Upper lobe of right lung (tissue), 1 donor: ENCODE measurements at regions not wholly inside any gene's neighbourhood (a gene's known extent, or its start where the extent isn't known, plus 50 kb on each side); places are given as distances from the start of the nearest gene placed in this dataset.
A peak's percentile ranks its signal among the peaks of the same experiment; 100 is the strongest.

Experiments used
- ATAC-seq: fragments of 200-7000 bp; cut with Tn5 transposase; one replicate; pipeline ENCODE4 v1.9.1; 2020; ENCODE audit warnings: mild to moderate bottlenecking, moderate library complexity
- DNase-seq: peaks from one replicate; pipeline ENCODE4 v3.0.0-alpha.2; 2020
- H3K27ac ChIP-seq: fragments of 200-600 bp; one replicate; pipeline ENCODE4 v1.8.0; 2022
- H3K27me3 ChIP-seq: fragments of 200-600 bp; one replicate; pipeline ENCODE4 v1.8.0; 2022; ENCODE audit warnings: mild to moderate bottlenecking
- H3K36me3 ChIP-seq: fragments of 200-600 bp; one replicate; pipeline ENCODE4 v1.8.0; 2022
- H3K4me1 ChIP-seq: fragments of 200-600 bp; one replicate; pipeline ENCODE4 v1.8.0; 2022
- H3K4me3 ChIP-seq: fragments of 200-600 bp; one replicate; pipeline ENCODE4 v1.8.0; 2022; ENCODE audit warnings: mild to moderate bottlenecking
- H3K9me3 ChIP-seq: fragments of 200-600 bp; one replicate; pipeline ENCODE4 v1.8.0; 2022
- intact Hi-C: fragments of 100-400 bp; cut with DNase I; formaldehyde crosslinking; loops from one replicate; pipeline ENCODE4 v1.11.0; 2022
- TF ChIP-seq, protein P1 (sequence below): fragments of 200-600 bp; IDR thresholded peaks from one replicate; pipeline ENCODE4 v1.8.0; 2022; ENCODE audit warnings: antibody characterized with exemption
- donor health status: DM: no; HTN: yes; CAD: no; lungs with severe emphysema.

DNA sequence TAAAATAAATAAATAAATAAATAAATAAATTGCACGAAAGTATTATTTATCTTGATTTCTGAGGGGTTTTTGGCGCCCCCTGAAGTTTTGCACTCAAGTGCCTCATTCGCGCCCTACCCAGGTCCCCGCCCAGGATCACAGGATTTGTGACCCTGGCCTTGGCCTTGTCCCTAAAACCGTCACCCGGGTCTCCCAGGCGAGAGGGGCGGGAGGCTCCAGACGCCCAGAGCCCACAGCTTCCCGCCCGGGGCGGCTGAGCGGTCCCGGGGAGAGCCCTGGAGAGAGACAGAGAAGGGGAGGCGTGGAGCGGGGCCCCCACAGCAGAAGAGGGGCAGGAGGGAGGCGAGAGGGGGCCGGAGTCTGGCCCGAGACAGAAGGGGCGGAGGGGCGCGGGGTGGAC lies 91.8 kb upstream of the CASZ1 start:
- DNase-seq: no peak
- H3K4me1 ChIP-seq: no peaks in the 10 kb centered on the region
- H3K27me3 ChIP-seq: peaks cover 63% of the 10 kb centered on the region
- H3K4me3 ChIP-seq: no peak overlapping the region
- no peaks in the 10 kb centered on the region for H3K36me3 ChIP-seq
- H3K9me3 ChIP-seq: no peaks in the 10 kb centered on the region
- TF ChIP-seq, protein P1, sequence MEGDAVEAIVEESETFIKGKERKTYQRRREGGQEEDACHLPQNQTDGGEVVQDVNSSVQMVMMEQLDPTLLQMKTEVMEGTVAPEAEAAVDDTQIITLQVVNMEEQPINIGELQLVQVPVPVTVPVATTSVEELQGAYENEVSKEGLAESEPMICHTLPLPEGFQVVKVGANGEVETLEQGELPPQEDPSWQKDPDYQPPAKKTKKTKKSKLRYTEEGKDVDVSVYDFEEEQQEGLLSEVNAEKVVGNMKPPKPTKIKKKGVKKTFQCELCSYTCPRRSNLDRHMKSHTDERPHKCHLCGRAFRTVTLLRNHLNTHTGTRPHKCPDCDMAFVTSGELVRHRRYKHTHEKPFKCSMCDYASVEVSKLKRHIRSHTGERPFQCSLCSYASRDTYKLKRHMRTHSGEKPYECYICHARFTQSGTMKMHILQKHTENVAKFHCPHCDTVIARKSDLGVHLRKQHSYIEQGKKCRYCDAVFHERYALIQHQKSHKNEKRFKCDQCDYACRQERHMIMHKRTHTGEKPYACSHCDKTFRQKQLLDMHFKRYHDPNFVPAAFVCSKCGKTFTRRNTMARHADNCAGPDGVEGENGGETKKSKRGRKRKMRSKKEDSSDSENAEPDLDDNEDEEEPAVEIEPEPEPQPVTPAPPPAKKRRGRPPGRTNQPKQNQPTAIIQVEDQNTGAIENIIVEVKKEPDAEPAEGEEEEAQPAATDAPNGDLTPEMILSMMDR: no peak
- intact Hi-C loops: no loop called here
- H3K27ac ChIP-seq: no peak overlapping the region
- peak; percentile 9 for ATAC-seq

DNA sequence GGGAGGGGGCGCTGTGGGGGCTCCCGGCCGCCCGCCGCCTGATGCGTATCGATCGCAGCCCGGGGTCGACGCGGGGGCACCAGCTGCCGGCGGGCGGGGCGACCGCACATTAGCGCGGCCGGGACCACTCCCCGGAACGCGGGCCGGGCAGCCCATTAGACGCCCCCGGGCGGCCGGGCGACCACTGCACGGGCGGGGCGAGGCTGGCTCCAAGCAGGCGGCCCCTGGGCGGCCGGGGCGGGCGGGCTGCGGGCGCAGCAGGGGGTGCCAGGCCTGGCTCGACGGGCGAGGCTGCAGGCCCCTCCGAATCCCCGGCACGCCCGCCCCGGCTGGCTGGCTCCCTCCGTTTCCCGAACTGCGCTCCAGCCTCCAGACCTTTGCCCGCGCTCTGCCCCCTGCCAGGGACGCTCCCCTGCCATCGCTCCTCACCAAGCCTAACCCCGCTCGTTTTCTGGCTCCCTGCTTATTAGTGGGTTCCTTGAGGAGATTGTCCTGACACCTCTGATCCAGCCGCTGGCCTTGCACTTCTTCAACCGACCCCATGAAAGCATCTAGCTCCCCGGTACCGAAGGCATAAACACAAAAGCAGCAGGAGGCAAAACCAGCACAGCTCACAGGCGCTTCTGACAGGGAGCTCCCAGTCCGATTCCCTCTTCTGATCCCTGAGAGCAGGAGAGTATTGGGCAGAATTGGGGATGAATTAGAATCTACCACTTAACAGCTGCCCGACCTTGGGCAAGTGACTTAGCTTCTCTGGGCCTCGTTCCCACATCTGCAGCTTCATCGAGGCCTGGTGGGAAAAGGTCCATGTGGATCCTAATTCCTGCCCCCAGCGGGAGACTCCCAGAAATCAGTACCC lies 92.6 kb upstream of the CASZ1 start:
- peak; percentile 16 for ATAC-seq
- intact Hi-C loops: no loop called here
- peaks cover 56% of the 10 kb centered on the region for H3K27me3 ChIP-seq

DNA sequence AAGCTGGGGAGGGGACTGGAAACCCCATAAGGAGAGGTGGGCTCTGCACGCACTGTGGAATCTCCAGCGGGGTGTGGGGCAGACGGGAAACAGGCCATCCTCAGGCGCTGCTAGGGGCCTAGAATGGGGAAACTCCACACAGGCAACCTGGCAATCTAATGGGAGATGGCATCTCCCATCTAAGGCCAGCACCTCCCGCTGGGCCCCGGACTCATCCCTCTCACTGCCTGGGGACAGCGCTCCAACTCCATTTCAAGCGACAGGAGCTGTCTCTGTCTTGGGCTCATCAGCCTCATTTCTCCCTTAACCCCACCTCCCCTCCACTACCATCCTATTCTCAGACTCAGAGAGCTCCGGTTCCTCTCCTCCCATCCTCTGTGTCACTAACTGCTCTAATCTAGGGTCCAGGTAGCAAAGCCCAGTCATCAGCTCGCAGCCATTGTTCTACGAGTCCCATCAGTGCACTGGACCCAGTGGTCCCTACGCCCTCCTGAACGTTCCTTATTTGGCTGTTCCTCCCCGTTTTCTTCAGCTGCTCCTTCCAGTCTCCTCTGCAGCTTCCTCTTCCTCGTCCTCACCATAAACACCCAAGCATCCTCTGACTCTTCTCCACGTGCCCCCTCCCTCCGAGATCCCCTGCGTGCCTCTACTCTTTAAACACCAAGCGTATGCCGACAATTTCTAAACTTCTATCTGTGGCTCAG lies 93.4 kb upstream of the CASZ1 start:
- no peak for DNase-seq
- intact Hi-C loops: no loop called here
- Histone ChIP-seq H3K9me3 (no peaks in the 10 kb centered on the region), H3K4me3 (no peak overlapping the region), H3K27ac (no peak overlapping the region), H3K27me3 (peaks cover 49% of the 10 kb centered on the region), H3K36me3 (no peaks in the 10 kb centered on the region), H3K4me1 (no peaks in the 10 kb centered on the region)
- TF ChIP-seq, protein P1: no peak
- ATAC-seq: no peak

More for the DNA sequence above, 92.6 kb upstream of the CASZ1 start:
- no peak for DNase-seq
- Histone ChIP-seq H3K4me3 (no peak overlapping the region), H3K27ac (no peak overlapping the region), H3K4me1 (no peaks in the 10 kb centered on the region), H3K36me3 (no peaks in the 10 kb centered on the region), H3K9me3 (no peaks in the 10 kb centered on the region)
- TF ChIP-seq, protein P1: no peak

DNA sequence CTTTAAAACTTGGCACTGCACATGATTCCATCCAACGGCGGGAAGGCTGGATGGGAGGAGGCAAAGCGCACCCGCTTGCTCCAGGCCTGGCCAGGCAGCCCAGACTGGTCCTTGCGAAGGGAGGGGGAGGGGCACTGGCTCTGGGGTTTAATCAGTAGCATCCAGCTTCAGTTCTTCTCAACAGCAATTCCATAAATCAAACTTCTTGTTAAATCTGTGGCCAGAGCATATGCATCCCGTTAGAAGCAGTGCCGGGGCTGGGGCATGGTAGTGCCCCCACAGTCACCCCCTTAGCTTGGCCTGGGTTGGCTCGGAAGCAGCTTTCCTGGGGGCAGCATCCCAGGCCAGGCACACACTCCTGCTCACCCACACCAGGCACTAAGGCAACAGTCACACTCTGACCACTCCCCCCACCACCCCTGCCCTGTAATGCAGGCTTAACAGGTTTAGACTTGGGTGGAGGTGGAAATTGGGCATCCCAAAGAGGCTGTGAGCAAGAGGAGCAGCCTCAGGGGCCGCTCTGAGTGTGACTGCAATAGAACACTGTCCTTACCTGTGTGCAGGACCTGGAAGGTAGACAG lies 94.1 kb upstream of the CASZ1 start:
- Histone ChIP-seq H3K4me3 (no peak overlapping the region), H3K4me1 (no peaks in the 10 kb centered on the region), H3K36me3 (no peaks in the 10 kb centered on the region), H3K27me3 (peaks cover 45% of the 10 kb centered on the region), H3K9me3 (no peaks in the 10 kb centered on the region), H3K27ac (no peak overlapping the region)
- TF ChIP-seq, protein P1: no peak
- no peak for DNase-seq
- no peak for ATAC-seq
- intact Hi-C loops: no loop called here

DNA sequence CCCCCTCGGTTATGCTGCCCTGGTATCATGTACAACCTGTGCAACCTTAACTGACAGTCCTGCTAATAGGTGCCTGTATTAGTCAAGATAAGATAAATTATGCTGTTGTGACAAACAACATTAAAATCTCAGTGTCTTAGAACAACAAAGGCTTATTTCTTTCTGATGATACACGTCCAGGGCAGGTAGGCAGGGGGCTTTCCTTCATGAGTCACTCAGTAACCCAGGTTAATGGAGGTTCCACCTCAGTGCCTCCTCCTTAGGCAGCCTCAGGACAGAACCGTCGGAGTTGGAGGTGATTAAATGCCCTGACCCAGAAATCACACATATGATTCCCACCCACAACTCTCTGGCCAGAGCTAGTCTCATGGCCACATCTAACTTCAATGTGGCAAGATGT lies 94.6 kb upstream of the CASZ1 start:
- intact Hi-C loops: no loop called here
- Histone ChIP-seq H3K36me3 (no peaks in the 10 kb centered on the region), H3K4me3 (no peak overlapping the region), H3K27me3 (peaks cover 42% of the 10 kb centered on the region), H3K4me1 (no peaks in the 10 kb centered on the region), H3K27ac (no peak overlapping the region), H3K9me3 (no peaks in the 10 kb centered on the region)
- TF ChIP-seq, protein P1: no peak
- DNase-seq: no peak
- no peak for ATAC-seq
